ENCODE measurements at regions not wholly inside any gene's neighbourhood (a gene's known extent, or its start where the extent isn't known, plus 50 kb on each side); places are given as distances from the start of the nearest gene placed in this dataset.

- TF ChIP-seq CTCF (IDR thresholded peaks at IDR 0.05; ENCODE audit: low read depth, low read length) (no peak), EZH2phosphoT487 (IDR thresholded peaks at IDR 0.05; ENCODE audit: low read depth) (no peak)
These were observed 265.1 kb downstream of the HAUS1 start for GRCh38 chr18:46369323-46369722.

Data from OCI-LY3 (cell line).